ENCODE measurements at regions not wholly inside any gene's neighbourhood (a gene's known extent, or its start where the extent isn't known, plus 50 kb on each side); places are given as distances from the start of the nearest gene placed in this dataset.

- no peak for DNase-seq
Measured at GRCh38 chr16:80418517-80419355, 122.1 kb upstream of the DYNLRB2 start.

DNA sequence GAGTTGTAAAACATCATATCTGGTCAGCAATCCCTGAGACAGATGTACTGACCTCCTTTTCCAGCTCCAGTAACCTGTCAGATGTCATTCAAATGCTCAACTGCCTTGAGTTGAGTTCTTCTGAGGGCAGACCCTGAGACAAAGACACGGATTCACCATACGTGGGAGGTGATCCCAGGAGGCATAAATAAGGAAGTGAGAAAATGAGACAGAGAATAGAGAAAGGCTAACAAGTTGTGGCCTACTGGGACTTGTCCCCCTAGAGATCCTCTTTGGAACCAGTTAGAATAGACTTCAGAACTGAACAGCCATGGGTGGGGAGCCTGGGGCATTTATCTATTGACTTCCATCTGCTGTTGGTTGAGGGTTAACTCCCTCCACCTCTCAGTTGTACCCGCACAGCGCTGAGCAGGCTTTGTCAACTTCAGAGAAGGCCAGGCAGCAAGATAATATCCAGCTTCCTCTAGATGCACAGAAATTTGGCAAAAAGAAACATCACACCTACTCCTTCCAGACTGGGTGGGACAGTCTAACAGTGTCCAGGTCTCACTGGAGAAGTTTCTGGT lies 123.0 kb upstream of the DYNLRB2 start:
- no peak for DNase-seq

- DNase-seq, result no peak
Measured at GRCh38 chr16:80408014-80408413, 132.8 kb upstream of the DYNLRB2 start.

DNA sequence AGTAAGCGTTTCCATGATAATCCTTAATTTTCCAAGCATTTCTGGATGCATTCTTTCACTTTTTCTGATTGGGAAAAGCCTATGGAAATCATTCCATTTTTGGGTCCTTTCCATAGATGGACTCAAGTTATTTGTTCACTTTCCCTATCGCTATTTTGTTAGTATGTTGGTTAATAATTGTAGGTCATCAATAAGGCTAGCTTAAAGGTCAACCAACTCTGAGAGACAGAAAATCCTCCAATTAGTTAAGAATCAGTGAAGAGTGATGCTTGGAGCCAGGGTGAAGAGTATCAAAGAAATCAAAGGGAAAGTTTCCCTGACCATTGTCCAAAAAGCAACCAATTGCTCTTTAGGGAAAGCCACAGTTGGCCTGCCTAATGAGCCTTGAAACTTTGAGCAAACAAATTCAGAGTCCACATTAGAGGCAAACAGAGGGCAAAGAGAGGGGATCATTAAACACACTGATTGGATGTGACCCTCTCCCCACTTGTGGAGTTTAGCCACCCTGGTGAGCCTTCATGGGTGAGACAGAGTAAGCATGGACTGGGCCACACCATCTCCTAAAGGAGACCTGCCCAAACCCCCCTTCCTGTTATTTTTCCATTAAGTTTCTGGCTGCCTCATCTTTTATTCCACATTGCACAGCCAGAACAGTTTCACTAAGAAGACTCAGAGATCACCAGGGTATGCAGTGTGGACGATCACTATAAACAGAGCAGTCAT lies 133.4 kb upstream of the DYNLRB2 start:
- DNase-seq, result no peak

DNA sequence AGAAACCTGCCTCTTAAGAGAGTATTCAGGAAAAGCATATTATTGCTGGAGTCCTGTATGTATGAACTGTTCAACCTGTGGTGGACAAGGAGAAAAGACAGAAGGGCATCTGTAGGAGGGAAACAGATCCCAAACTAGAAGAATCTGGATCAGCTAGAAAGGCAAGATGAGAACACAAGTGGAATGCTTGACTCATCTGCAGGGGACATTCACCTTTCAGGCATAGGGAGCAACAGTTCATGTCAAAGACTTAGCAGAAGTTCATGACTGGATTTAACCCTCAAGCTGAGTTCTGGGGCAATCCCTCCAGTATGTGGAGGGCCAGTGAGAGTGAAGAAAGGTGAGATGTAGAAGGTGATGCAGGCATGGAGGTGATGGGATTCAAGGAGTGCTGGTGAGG lies 135.9 kb upstream of the DYNLRB2 start:
- no peak for DNase-seq

DNA sequence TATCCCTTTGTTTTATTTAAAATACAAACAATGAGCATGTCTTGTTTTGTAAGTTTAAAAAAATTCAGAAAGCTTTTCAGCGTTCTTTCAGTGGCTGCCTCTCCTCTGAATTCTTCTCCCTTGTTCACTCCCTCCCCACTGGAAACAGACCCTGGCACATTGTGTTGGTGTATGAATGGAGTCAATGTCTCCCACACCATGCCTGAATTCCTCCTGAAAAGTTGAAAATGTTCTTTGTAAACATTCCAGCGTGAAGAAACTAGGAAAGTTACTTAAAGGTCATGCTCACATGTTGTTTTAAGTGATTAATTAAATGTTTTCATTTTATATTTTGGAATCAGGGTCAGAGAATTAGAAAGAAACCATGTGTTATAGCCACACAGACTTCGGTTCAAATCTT lies 136.9 kb upstream of the DYNLRB2 start:
- DNase-seq, result no peak

DNA sequence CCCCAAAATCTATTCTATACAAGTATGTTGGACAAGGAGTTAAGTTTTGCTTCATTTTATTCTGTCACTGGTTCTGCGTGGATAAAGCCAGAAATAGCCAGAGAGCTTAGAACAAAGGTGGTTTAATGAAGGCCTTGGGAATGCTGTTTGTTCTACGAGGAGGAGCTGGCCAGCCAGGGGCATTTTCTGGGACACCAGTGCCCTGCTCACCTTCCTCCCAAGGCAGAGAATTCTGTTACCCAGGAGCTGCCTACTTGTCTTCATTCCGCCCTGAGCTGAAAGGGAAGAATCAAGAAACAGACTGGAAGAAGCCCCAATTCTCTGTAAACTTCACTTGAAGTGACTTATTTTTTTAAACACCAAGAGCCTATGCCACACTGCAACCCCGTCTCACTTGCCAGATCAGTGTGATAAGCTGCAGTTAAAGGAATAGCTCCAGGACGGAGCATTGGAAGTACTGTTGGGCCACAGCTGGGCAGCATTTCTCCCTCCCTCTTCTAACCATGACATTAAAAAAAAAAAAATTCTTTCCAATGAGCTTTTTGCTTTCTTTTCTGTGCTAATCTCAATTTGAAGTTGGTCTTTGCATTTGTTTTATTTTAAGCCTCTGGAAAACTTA lies 149.8 kb upstream of the DYNLRB2 start:
- DNase-seq, result no peak

- DNase-seq, result no peak
Measured at GRCh38 chr16:80390046-80390445, 150.7 kb upstream of the DYNLRB2 start.

GRCh38 chr16:80389338-80389737 lies 151.5 kb upstream of the DYNLRB2 start:
- no peak for DNase-seq

GRCh38 chr16:80387318-80387921 lies 153.4 kb upstream of the DYNLRB2 start:
- DNase-seq, result no peak

- no peak for DNase-seq
Measured at GRCh38 chr16:80384862-80385261, 155.9 kb upstream of the DYNLRB2 start.

GRCh38 chr16:80380514-80380913 lies 160.3 kb upstream of the DYNLRB2 start:
- DNase-seq, result no peak

- DNase-seq, result no peak
Measured at GRCh38 chr16:80377096-80377956, 163.5 kb upstream of the DYNLRB2 start.

GRCh38 chr16:80375973-80376372 lies 164.8 kb upstream of the DYNLRB2 start:
- no peak for DNase-seq

DNA sequence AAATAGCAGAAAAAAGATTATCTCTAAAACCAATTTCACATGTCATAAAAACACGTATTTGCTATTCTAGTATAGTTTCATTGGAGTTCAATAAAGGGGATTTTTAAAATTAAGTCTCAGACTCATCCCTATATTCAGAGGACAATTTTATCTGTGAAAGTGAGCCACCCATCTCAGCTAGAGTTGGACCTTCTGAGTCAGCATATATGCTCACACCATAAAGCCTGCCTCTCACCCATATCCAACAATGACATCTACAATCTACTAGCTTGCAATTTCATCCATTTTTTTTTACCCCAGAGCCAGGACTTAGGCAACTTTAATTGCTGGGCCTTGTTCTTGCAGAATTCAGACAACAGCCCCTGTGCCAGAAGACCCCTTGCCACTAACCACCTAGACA lies 165.3 kb upstream of the DYNLRB2 start:
- no peak for DNase-seq

- no peak for DNase-seq
Measured at GRCh38 chr16:80372341-80372740, 168.5 kb upstream of the DYNLRB2 start.

DNA sequence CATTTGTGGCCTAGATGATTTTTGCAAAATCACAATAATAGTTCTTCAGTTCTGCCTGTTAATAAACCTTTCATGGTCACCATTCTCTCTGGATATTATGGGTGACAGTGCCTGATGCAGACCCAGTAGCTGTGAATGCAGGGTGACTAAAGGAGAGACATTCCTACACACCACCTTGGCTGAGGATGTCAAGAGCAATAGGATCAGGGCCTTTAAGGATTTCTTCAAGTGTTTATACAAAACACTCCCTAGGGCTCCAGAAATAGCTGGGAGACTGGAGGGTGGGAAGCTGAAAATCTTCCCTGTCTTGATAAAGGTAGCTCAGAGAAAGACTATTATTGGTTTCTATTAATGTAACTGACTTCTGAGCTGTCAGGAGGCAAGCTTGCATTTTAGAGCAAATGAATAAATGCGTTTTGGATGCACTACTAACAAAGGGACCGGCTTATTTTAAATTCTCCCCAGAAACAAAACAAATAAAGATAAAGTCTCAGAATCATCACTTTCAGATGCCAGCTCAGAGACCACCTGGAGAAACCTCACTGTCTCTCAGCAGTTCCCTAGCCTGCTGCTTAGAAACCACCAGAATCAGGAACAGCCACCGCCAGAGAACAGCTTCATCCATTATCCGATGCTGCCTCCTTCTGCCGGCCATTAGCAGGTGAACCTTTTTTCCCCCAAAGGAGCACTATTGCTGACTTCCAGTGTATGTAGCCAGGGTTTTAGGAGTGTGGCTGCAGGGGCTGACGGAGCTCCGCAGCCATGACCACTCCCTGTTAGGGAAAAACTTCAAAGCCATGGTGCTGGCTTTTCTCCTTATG lies 171.4 kb upstream of the DYNLRB2 start:
- no peak for DNase-seq

DNA sequence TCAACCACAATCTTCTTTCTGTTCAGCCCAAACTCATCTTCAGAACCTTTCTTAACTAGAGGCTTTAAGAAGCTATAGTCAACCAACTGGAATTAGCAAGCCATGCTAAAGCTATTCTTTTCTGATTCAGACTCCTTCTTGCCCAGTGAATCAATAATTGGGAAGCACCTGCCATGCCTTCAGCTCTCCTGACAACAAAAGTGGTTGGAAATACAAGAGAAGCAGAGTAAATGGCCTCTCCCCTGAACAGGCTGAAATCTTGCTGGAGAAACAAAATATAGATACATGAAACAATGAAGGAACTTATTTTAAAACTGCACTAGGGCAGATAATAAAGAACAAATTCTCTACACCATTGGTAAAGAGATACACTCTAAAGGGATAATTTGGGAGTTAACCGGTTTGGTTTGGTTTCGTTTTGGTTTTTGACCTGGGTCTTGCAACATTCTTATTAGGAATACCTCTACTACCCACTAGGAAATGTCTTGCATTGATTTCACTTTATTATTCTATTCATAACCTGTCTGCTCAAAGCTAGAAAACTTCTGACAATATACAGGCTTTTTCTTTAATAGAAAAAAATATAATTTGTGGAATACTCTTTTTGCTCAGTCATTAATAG lies 173.6 kb upstream of the DYNLRB2 start:
- DNase-seq, result no peak

- DNase-seq, result no peak
Measured at GRCh38 chr16:80366023-80366422, 174.8 kb upstream of the DYNLRB2 start.

DNA sequence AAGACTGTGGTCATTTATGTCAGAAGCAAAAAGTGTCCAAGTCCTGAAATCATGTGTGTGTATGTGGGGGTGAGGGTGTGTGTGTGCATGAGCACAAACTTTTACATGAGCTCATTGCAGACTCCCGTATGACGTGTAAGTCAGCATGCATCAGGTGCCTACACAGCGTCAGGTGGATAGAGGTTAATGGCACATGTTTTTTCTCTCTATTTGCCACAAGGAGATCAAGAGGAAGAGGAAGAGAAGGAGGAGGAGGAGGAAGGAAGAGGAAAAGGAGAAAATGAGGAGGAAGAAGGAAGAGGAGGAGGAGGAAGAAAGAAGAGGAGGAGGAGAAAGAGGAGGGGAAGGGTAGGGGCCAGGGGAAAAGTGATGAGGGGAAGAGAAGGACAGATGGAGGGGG lies 178.0 kb upstream of the DYNLRB2 start:
- DNase-seq, result no peak

GRCh38 chr16:80356365-80356764 lies 184.4 kb upstream of the DYNLRB2 start:
- DNase-seq, result no peak
